GM19035 (cell line): ENCODE measurements at regions not wholly inside any gene's neighbourhood (a gene's known extent, or its start where the extent isn't known, plus 50 kb on each side); places are given as distances from the start of the nearest gene placed in this dataset.
"Not testable (repeated sequence)": the region's sequence is repeated elsewhere in the genome, so short reads cannot be mapped to it uniquely, and the experiment has no call there.

Source experiments
- ATAC-seq: cut with Tn5 transposase; IDR thresholded peaks from one replicate; pipeline ENCODE4 v1.9.1; 2021; ENCODE audit not compliant: unreplicated experiment

GRCh38 chrX:131595120-131595519 is 51.2 kb downstream of the OR13H1 start:
- no peak for ATAC-seq

DNA sequence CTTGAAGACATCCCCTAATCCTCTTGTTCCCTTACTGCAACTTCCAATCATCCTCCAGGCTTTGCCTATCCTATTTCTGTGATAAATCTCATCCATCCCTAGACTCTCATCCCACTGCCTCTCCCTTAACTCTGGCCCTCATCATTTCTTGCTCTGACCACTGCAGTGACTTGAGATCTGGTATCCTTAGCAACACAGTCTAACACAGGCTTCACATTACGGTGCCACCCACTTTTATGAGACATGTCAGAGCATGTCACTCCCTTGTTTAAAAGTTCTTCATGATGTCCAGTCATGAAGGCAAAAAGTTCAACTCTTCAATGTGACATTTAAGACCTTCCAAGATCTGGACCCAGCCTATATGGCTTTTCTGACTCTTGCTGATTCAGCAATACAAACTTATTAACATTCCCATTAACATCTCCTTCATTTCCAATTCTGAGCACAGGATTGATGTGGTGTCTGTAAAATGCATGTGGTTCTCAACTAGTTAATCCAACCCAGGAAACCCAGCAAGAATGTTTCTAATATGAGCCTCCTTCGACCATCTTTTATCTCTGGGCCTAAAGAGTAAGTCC is 64.0 kb downstream of the OR13H1 start:
- ATAC-seq = no peak

GRCh38 chrX:131609480-131609879 is 65.6 kb downstream of the OR13H1 start:
- ATAC-seq = no peak

GRCh38 chrX:131613260-131613659 is 69.4 kb downstream of the OR13H1 start:
- no peak for ATAC-seq

GRCh38 chrX:131614241-131614640 is 70.4 kb downstream of the OR13H1 start:
- no peak for ATAC-seq

GRCh38 chrX:131617182-131617581 is 73.3 kb downstream of the OR13H1 start:
- ATAC-seq = no peak

DNA sequence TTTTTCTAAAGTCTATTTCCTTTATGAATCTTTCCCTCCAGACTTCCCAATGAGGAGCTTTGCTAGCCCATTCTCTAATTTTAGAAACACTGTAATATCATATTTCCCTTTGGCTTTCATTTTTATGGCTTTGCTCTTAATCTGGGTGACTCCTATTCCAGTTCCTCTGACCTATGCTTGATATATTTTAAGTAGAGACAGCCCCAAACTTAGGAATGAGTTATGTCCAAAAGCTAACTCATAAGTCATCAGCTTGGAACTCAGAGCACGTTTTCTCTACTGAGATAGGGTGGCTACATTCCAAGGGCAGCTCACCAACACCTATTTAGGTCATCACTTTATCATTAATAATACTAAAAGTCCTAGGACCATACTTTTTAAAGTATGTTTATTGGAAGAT is 77.8 kb downstream of the OR13H1 start:
- no peak for ATAC-seq

DNA sequence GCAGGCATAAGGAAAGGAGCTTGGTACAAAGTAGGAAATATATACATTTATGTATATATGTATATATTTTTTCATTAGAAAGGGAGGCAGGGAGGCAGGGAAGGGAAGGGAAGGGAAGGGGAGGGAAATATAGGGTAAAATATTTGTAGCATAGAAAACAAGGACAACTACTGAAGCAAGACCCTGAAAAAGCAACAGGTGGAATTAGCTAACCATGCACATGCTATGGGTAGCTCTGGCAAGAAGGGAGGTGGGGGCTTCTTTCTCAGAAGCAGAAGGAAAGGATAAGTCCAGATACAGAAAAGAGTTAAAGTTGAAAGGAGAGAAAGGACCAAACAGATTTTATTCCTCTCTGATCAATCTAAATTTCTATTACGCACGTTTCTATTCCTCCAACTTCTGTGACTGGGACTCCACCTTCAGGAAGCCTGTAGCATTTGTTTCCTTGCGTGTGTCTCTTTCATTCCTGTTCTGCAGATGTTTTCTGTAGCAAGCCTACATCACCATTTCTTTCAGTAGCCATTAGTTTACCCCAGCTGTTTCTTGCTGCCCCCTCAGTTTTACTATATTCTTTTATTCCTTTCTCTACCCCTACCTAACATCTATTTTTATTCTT is 82.9 kb downstream of the OR13H1 start:
- ATAC-seq = no peak

DNA sequence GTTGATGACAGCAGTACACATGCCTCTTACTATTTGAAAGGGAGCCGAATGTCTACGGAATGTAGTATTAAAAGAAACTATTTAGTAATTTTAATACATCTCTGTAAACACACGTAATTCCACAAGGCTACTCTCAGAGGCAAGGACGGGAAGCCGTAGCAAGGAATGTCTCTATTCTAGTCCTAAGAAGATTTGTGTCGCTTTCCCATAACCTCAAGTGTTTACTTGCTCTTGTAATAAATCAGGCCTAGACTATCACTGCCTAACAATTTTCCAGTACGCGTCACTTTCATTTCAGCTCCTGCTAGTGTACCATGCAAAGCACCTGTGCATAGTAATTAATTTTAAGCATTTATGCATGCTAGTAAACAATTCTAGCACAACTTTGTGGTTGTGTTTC is 86.7 kb downstream of the OR13H1 start:
- no peak for ATAC-seq

- ATAC-seq = peak; percentile 82
Measured at GRCh38 chrX:131633285-131633917, 89.5 kb downstream of the OR13H1 start.

DNA sequence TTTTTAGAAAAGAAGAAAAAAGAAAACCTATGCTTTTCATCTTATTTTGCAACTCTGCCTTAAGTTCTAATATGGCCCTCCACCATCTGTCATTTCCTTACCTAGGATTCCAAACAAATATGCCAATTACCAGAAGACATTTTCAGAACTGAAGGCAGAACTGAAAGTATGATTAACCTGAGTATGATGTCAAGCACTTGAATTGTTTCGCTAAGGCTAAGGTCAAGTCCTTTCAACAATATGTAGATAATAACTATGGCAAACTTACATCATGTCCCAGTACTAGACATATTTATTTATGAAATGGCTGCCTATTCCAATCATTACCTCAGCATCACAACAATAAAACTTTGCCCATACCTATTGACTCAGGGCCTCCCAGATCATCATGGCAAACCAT is 91.0 kb downstream of the OR13H1 start:
- no peak for ATAC-seq

DNA sequence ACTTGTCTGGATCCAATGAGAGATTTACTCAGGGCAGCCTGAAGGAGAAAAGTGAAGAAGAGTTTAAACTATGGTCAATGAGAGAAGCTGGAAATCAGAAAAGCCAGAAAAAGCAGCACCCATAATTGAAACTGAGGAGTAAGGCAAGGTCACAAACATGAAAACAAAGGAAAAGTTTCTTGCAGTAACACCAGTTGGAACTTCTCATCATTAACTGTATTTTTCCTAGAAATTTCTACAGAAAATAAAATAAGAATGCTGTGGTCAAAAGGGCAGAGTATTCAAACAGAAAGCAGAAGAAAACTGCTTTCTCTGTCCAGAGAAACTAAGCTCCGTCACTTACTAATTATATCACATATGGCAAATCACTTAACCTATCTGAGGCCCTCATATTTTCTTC is 102.2 kb downstream of the OR13H1 start:
- no peak for ATAC-seq

- ATAC-seq = no peak
Measured at GRCh38 chrX:131649741-131650140, 105.9 kb downstream of the OR13H1 start.

- ATAC-seq = no peak
Measured at GRCh38 chrX:131650637-131651410, 107.0 kb downstream of the OR13H1 start.

GRCh38 chrX:131663726-131664125 is 119.9 kb downstream of the OR13H1 start:
- not testable (repeated sequence) for ATAC-seq

DNA sequence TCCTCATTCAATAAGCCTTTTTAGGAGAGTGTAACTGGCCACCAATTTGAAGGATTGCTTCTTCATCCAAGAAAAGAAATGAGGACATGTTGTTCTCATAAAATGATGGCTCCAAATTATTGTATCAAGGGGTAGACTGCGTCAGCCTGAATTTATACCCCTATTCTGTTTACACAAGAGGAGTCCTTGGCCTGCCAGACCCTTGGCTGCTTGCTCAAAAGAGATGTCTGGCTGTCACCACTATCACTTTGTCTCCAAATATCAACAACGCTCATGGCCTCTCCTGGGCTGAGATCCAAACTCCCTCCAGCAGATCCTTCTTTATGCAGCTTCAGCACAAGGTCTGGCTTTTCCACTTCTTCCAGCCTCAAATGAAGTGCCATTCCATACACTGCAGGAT is 127.9 kb downstream of the OR13H1 start:
- ATAC-seq = no peak

- no peak for ATAC-seq
Measured at GRCh38 chrX:131675596-131676194, 131.8 kb downstream of the OR13H1 start.

- ATAC-seq = peak; percentile 84
Measured at GRCh38 chrX:131677655-131678628, 134.1 kb downstream of the OR13H1 start.

DNA sequence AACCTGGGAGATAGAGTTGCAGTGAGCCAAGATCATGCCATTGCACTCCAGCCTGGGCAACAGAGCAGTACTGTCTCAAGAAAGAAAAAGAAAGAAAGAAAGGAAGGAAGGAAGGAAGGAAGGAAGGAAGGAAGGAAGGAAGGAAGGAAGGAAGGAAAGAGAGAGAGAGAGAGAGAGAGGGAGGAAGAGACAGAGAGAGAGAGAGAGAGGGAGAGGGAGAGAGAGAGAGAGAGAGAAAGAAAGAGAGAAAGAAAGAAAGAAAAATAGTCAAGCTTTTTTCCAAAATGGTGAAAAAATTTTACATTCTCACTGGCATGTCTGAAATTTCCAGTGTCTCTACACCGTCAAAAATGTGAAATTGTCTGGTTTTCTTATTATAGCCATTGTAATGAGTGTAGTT is 138.9 kb downstream of the OR13H1 start:
- ATAC-seq = not testable (repeated sequence)

DNA sequence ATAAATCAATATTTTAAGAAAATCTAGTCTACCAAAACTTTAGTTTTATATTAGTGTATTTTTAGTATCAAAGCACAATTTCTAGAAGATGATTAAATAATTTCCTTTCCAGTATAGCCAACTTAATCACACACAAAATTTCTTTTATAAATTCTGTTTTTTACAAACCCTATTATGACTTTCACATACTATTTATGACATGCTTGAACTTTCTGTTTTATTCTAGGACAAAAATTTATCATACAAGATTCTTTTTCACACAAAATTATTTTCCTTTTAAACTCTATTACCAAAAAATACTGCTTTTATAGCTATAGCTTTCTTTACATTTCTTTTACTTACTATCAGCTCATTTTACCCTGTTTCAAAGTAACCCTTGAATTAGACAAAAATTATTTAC is 149.5 kb downstream of the OR13H1 start:
- ATAC-seq = no peak
